ENCODE measurements at regions not wholly inside any gene's neighbourhood (a gene's known extent, or its start where the extent isn't known, plus 50 kb on each side); places are given as distances from the start of the nearest gene placed in this dataset.

GRCh38 chr4:147349193-147349592 is 131.7 kb upstream of the EDNRA start:
- Histone ChIP-seq H3K4me1 (no peaks in the 10 kb centered on the region), H3K27me3 (no peaks in the 10 kb centered on the region), H3K27ac (no peak overlapping the region), H3K9me3 (no peaks in the 10 kb centered on the region), H3K36me3 (no peaks in the 10 kb centered on the region), H3K4me3 (no peak overlapping the region)
- WGBS, 2 donors, result 73 to 83% methylated on average over 3 of the region's 3 CpGs
- DNase-seq, result no peak
- no peak for TF ChIP-seq POLR2A (IDR thresholded peaks at IDR 0.05)
- TF ChIP-seq CTCF (IDR thresholded peaks at IDR 0.05), result no peak
- intact Hi-C loops (cut with DNase I), result no loop called here

- no peak overlapping the region for H3K4me3 ChIP-seq
- WGBS, 2 donors, result 71 to 76% methylated on average over 5 of the region's 5 CpGs
- no peaks in the 10 kb centered on the region for H3K36me3 ChIP-seq
- no peak overlapping the region for H3K27ac ChIP-seq
- H3K9me3 ChIP-seq, result no peaks in the 10 kb centered on the region
- intact Hi-C loops (cut with DNase I), result no loop called here
- no peak for DNase-seq
- no peaks in the 10 kb centered on the region for H3K27me3 ChIP-seq
- TF ChIP-seq POLR2A (IDR thresholded peaks at IDR 0.05) (no peak), CTCF (IDR thresholded peaks at IDR 0.05) (no peak)
- H3K4me1 ChIP-seq, result no peaks in the 10 kb centered on the region
Observed at GRCh38 chr4:147351083-147351787, 129.7 kb upstream of the EDNRA start.

- no peaks in the 10 kb centered on the region for H3K36me3 ChIP-seq
- no peaks in the 10 kb centered on the region for H3K9me3 ChIP-seq
- TF ChIP-seq CTCF (IDR thresholded peaks at IDR 0.05) (no peak), POLR2A (IDR thresholded peaks at IDR 0.05) (no peak)
- WGBS, 2 donors, result 74 to 76% methylated on average over 1 of the region's 1 CpG
- no peaks in the 10 kb centered on the region for H3K4me1 ChIP-seq
- no peak overlapping the region for H3K27ac ChIP-seq
- no peaks in the 10 kb centered on the region for H3K27me3 ChIP-seq
- no peak overlapping the region for H3K4me3 ChIP-seq
- intact Hi-C loops (cut with DNase I), result no loop called here
- no peak for DNase-seq
Observed at GRCh38 chr4:147354237-147354636, 126.7 kb upstream of the EDNRA start.

GRCh38 chr4:147355032-147355656 is 125.8 kb upstream of the EDNRA start:
- Histone ChIP-seq H3K9me3 (no peaks in the 10 kb centered on the region), H3K27me3 (no peaks in the 10 kb centered on the region), H3K4me1 (no peaks in the 10 kb centered on the region), H3K27ac (no peak overlapping the region), H3K4me3 (no peak overlapping the region), H3K36me3 (no peaks in the 10 kb centered on the region)
- TF ChIP-seq POLR2A (IDR thresholded peaks at IDR 0.05) (no peak), CTCF (IDR thresholded peaks at IDR 0.05) (no peak)
- 53 to 54% methylated on average over 3 of the region's 3 CpGs for WGBS, 2 donors
- intact Hi-C loops (cut with DNase I), result no loop called here
- no peak for DNase-seq

- no peak for DNase-seq
Observed at GRCh38 chr4:147355847-147356246, 125.0 kb upstream of the EDNRA start.

More at GRCh38 chr4:147355847-147356246, 125.0 kb upstream of the EDNRA start:
- intact Hi-C loops (cut with DNase I), result no loop called here
- Histone ChIP-seq H3K27me3 (no peaks in the 10 kb centered on the region), H3K9me3 (no peaks in the 10 kb centered on the region), H3K36me3 (no peaks in the 10 kb centered on the region), H3K4me3 (no peak overlapping the region), H3K27ac (no peak overlapping the region), H3K4me1 (peaks cover 0 to 2% (median 0%) of the 10 kb centered on the region in 3 donors)
- TF ChIP-seq POLR2A (IDR thresholded peaks at IDR 0.05) (no peak), CTCF (IDR thresholded peaks at IDR 0.05) (no peak)
- 68 to 87% methylated on average over 1 of the region's 1 CpG for WGBS, 2 donors
